Right hindlimb (tissue), 1 donor: ENCODE measurements at regions not wholly inside any gene's neighbourhood (a gene's known extent, or its start where the extent isn't known, plus 50 kb on each side); places are given as distances from the start of the nearest gene placed in this dataset.
"Not testable (repeated sequence)": the region's sequence is repeated elsewhere in the genome, so short reads cannot be mapped to it uniquely, and the experiment has no call there.

ENCODE experiments used
- DNase-seq: peaks from one replicate; pipeline ENCODE4 v3.0.0-alpha.2; 2018

DNA sequence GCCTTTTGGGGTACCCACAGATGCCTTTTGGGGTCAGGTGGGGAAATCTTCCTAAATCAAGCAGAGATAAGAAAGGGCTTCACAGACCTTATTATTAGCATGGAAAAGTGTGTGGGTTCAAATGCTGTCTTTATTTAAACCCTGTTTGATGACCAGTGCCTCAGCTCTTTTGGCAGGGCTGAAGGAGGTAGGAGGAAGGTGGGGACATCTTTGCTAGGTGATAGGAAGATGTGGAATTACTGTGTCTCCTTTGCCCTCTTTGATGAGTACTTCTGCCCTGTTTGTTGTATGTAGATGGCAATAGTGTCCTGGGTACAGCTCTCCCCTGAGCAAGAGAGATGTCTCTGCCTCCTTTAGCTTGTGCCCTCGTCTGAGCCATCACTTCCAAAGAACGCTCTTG, 333.3 kb upstream of the ROPN1 start:
- DNase-seq: no peak

DNA sequence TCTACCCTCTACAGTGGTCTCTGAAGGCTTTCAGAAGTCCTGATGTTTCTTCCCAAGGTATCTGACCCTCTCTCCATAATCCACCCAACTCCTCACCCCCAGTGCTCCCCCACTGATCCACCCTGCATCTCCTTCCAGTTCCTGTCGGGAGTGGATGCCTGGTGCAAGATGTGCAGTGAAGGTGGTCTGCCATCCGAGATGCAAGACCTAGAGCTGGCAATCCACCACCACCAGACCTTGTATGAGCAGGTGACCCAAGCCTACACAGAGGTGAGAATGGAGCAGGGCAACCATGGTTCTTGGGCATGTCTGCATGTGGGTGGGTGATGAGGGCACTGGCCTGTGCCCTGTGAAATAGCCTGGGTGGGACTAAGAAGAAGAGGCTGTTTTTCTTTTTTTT, 337.8 kb upstream of the ROPN1 start:
- no peak for DNase-seq

- no peak for DNase-seq
These were observed 342.2 kb upstream of the ROPN1 start for GRCh38 chr3:124333931-124334640.

DNA sequence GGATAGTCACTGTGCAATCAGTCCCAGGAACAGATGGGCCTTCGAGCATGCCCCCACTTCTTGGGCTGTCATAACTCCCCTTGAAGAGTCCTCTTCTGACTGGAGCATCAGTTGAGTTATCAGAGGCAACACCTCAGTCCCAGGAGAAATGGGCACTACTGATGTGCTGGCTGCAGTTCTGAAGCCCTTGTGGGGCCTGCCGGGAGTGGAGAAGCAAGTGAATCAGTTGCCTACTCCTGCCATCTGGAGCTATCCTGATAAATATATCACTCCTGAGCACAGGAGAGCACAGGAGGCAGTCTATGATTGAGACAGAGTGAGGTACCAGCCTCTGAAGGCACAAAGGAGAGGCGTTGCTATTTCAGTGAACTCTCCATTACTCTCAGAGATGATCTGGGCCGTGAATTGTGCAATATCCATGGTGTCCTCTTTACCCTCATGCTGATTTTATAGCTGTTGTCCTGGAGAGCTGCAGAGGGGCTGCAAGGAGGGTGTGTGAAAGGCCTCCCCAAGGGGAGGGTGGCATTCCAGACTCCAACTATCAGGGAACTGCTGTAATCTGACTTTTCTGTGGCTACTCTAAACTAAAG, 344.2 kb upstream of the ROPN1 start:
- DNase-seq: no peak

DNA sequence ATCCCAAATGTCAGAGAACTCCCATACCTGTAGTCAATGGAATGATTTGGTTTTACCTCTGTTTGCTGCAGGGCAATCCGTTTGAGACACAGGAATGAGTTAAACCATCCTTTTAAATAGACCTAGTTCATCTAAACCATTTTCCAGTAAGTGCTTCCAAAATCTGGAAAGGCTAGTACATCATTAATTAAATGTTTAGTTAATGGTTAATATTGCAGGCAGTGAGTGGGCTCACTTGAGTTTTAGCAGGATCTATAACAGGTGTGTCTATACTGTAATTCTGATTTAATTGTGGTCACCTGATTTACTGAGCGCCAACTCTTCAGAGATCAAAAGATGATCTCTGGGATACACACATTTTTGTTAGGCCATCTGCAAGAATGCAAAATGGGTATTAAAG, 353.9 kb upstream of the ROPN1 start:
- DNase-seq: no peak

GRCh38 chr3:124346487-124346886, 354.6 kb upstream of the ROPN1 start:
- DNase-seq: no peak

- DNase-seq: no peak
These were observed 355.5 kb upstream of the ROPN1 start for GRCh38 chr3:124347418-124347817.

- not testable (repeated sequence) for DNase-seq
These were observed 356.6 kb upstream of the ROPN1 start for GRCh38 chr3:124348555-124348954.

DNA sequence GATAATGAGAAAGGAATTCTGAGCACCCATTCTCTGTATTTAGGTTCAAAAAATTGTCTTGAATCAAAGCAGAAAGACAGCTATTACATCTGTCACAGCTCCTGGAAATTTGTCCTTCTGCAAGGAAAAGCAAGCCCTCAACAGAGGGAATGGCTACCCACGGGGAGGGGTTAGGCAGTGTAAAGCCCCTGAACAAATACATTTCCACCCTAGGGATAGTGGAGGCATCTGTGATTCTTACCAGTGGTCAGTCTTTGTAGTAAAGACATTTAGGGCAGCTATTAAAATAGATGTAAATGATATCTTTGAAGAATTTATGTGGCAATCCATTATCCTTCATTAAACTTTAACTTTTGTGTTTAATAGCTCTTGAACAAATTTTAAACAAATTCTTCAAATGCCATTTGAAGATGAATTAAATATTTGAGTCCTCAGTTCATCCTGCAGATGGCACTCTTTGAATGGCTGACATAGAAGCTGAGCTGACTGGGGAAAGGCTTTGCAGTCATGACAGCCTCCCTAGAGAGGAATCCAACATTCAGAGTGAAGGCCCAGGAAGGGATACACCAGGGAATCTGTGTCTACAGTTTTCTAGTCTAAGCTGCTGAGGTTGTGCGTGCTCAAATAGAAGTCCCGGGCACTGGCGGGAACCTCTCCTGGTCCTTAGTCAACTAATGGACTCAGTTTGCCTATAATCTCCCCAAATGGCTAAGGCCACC, 359.7 kb upstream of the ROPN1 start:
- DNase-seq: peak; percentile 34

DNA sequence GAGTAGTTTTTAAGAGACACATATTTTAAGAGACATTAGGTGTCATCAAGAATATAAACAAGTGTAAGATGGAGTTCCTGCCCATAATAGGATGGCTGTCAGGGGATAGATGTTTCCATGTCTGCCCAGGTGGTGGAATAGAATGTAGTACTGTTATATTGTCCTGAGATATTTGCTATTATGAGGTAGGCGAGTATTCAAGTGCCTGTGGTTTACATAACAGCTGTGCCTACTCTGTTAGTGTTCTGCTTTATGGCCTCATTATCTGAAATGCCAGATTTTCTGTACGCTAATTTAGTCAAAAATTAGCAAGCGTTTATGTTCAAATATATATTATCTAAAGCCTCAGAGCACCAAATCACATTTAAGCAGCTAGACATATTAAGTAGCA, 360.2 kb upstream of the ROPN1 start:
- DNase-seq: no peak

DNA sequence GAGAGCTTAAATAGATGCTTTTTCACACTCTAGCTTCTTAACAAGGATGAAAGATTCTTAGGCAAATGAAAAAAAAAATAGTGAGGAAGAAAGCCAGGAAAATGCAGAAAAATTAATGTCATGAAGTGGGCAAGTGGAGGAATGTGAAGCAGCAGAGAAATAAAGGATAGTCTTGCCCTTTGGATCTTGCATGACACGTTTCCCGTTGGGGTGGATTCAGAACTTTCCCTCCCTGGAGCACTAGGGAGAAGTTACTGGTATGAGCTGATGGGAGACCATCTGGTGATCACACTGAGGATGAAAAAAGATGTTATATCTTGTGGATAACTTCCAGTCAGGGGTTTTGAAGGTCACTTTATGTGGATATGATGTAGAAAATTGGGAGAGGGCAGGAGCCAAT, 361.8 kb upstream of the ROPN1 start:
- no peak for DNase-seq

GRCh38 chr3:124354150-124354549, 362.2 kb upstream of the ROPN1 start:
- no peak for DNase-seq

GRCh38 chr3:124358156-124358555, 366.2 kb upstream of the ROPN1 start:
- DNase-seq: no peak

- DNase-seq: peak; percentile 71
These were observed 368.2 kb upstream of the ROPN1 start for GRCh38 chr3:124360155-124360554.

DNA sequence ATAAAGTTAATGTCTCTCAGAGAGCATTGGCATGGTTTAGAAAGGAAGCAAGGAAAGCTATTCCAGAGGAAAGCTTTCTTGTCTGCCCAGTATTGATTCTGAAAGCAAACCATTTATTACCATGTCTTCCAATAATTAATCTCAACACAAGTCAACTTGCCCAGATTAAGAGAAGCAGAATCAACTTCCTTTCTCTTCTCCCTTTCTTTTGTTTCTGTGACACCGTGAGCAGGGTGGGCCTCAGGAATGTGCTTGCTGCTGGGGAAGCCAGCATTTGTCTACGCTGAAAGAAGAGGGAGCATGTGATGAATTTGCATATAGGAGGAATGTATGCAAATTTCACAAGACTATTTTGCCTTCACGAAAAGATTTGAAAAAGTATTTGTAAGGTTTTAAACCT, 368.6 kb upstream of the ROPN1 start:
- DNase-seq: no peak

GRCh38 chr3:124361566-124361965, 368.7 kb upstream of the UMPS start:
- DNase-seq: no peak

- no peak for DNase-seq
These were observed 367.8 kb upstream of the UMPS start for GRCh38 chr3:124362455-124362854.

DNA sequence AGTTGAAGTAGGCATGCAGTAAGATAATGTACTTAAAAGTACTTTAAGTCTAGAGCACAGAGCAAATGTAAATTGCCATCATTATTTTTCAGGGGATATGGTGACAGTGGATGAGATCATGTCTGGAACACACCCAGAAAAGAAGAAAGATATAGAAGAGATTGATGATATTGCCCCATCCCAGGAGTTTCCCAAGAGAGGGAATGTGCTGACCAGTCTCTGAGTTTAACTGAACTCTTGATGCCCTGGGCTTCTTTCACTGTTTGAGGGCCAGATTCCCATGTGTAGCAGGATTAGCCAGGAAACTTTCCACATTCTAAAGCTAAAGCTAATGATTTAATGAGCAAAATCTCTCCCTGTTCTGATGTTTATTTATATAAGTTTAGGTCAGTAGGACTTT, 366.8 kb upstream of the UMPS start:
- DNase-seq: no peak

GRCh38 chr3:124364317-124365020, 365.8 kb upstream of the UMPS start:
- no peak for DNase-seq

- not testable (repeated sequence) for DNase-seq
These were observed 363.6 kb upstream of the UMPS start for GRCh38 chr3:124366655-124367054.

DNA sequence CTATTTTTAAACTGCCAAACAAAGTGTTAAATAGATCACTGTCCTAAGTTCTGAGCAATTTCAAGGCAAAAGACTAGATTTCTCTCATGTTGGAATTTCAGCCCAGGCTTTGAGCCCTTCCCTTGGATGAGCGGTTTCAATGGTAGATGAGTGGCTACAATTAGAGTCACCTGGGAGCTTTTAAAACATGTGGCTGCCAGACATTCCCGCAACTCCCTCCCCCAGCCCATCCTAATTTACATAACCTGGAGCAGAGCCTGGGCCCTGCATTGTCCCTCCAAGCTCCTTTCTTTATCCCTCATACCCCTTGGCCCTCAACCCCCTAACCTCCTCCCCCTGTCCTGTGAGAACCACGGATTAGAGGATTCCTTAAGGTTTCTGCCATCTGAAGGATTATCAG, 357.5 kb upstream of the UMPS start:
- DNase-seq: no peak

- DNase-seq: no peak
These were observed 356.7 kb upstream of the UMPS start for GRCh38 chr3:124373524-124373923.

- DNase-seq: no peak
These were observed 355.7 kb upstream of the UMPS start for GRCh38 chr3:124374583-124374982.
